Stimulated activated CD4-positive, alpha-beta T cell treated with anti-CD3 and anti-CD28 coated beads, Interleukin-2, amount 100 ng/mL, for 4 hours (primary cell): ENCODE measurements at regions not wholly inside any gene's neighbourhood (a gene's known extent, or its start where the extent isn't known, plus 50 kb on each side); places are given as distances from the start of the nearest gene placed in this dataset.

Experiments used
- DNase-seq: peaks from one replicate; pipeline ENCODE4 v3.0.0-alpha.2; 2020; ENCODE audit warnings: low read depth

GRCh38 chr1:209402697-209403096, 180.8 kb upstream of the CAMK1G start:
- DNase-seq = no peak

- no peak for DNase-seq
These were observed 179.6 kb upstream of the CAMK1G start for GRCh38 chr1:209403921-209404320.

- no peak for DNase-seq
These were observed 178.9 kb upstream of the CAMK1G start for GRCh38 chr1:209404577-209404976.

- DNase-seq = no peak
These were observed 178.2 kb upstream of the CAMK1G start for GRCh38 chr1:209405183-209405814.

GRCh38 chr1:209406168-209406567, 177.3 kb upstream of the CAMK1G start:
- DNase-seq = no peak

- DNase-seq = no peak
These were observed 176.9 kb upstream of the CAMK1G start for GRCh38 chr1:209406595-209406994.

- no peak for DNase-seq
These were observed 173.7 kb upstream of the CAMK1G start for GRCh38 chr1:209409780-209410179.

GRCh38 chr1:209411491-209411929, 172.0 kb upstream of the CAMK1G start:
- no peak for DNase-seq

GRCh38 chr1:209412036-209412435, 171.5 kb upstream of the CAMK1G start:
- no peak for DNase-seq

- no peak for DNase-seq
These were observed 170.9 kb upstream of the CAMK1G start for GRCh38 chr1:209412566-209412965.

- DNase-seq = no peak
These were observed 170.5 kb upstream of the CAMK1G start for GRCh38 chr1:209413062-209413461.

GRCh38 chr1:209414803-209415329, 168.6 kb upstream of the CAMK1G start:
- no peak for DNase-seq

GRCh38 chr1:209416039-209416438, 167.5 kb upstream of the CAMK1G start:
- no peak for DNase-seq

GRCh38 chr1:209416716-209417115, 166.8 kb upstream of the CAMK1G start:
- no peak for DNase-seq

GRCh38 chr1:209417761-209418160, 165.8 kb upstream of the CAMK1G start:
- DNase-seq = no peak

GRCh38 chr1:209420276-209420675, 163.2 kb upstream of the CAMK1G start:
- DNase-seq = no peak

- no peak for DNase-seq
These were observed 162.3 kb upstream of the CAMK1G start for GRCh38 chr1:209421186-209421585.

- no peak for DNase-seq
These were observed 161.4 kb upstream of the CAMK1G start for GRCh38 chr1:209421978-209422680.

GRCh38 chr1:209425959-209426358, 157.6 kb upstream of the CAMK1G start:
- no peak for DNase-seq

- DNase-seq = no peak
These were observed 156.2 kb upstream of the CAMK1G start for GRCh38 chr1:209427277-209427676.

GRCh38 chr1:209427811-209428210, 155.7 kb upstream of the CAMK1G start:
- DNase-seq = no peak

- no peak for DNase-seq
These were observed 155.1 kb upstream of the CAMK1G start for GRCh38 chr1:209428241-209428921.

- DNase-seq = no peak
These were observed 153.9 kb upstream of the CAMK1G start for GRCh38 chr1:209429611-209430010.
